ENCODE measurements at regions not wholly inside any gene's neighbourhood (a gene's known extent, or its start where the extent isn't known, plus 50 kb on each side); places are given as distances from the start of the nearest gene placed in this dataset.
"Not testable (repeated sequence)": the region's sequence is repeated elsewhere in the genome, so short reads cannot be mapped to it uniquely, and the experiment has no call there.

GRCh38 chr17:33948309-33948708, 306.8 kb upstream of the CCL2 start:
- no peak for DNase-seq (ENCODE audit: low read depth)
- no peak for TF ChIP-seq CTCF (IDR thresholded peaks at IDR 0.05; ENCODE audit: control insufficient read depth, insufficient read depth, low read depth, low read length, missing control alignments)
- H3K4me3 ChIP-seq (ENCODE audit: control insufficient read depth, low read depth, low read length) = no peak overlapping the region

GRCh38 chr17:33949100-33949499, 306.0 kb upstream of the CCL2 start:
- TF ChIP-seq CTCF (IDR thresholded peaks at IDR 0.05; ENCODE audit: control insufficient read depth, insufficient read depth, low read depth, low read length, missing control alignments) = no peak
- DNase-seq (ENCODE audit: low read depth) = no peak
- H3K4me3 ChIP-seq (ENCODE audit: control insufficient read depth, low read depth, low read length) = no peak overlapping the region

GRCh38 chr17:33950061-33950460, 305.0 kb upstream of the CCL2 start:
- no peak for DNase-seq (ENCODE audit: low read depth)
- no peak overlapping the region for H3K4me3 ChIP-seq (ENCODE audit: control insufficient read depth, low read depth, low read length)
- no peak for TF ChIP-seq CTCF (IDR thresholded peaks at IDR 0.05; ENCODE audit: control insufficient read depth, insufficient read depth, low read depth, low read length, missing control alignments)

GRCh38 chr17:33952425-33952824, 302.7 kb upstream of the CCL2 start:
- H3K4me3 ChIP-seq (ENCODE audit: control insufficient read depth, low read depth, low read length) = no peak overlapping the region
- no peak for DNase-seq (ENCODE audit: low read depth)
- no peak for TF ChIP-seq CTCF (IDR thresholded peaks at IDR 0.05; ENCODE audit: control insufficient read depth, insufficient read depth, low read depth, low read length, missing control alignments)

GRCh38 chr17:33954597-33954996, 300.5 kb upstream of the CCL2 start:
- DNase-seq (ENCODE audit: low read depth) = no peak
- TF ChIP-seq CTCF (IDR thresholded peaks at IDR 0.05; ENCODE audit: control insufficient read depth, insufficient read depth, low read depth, low read length, missing control alignments) = no peak
- no peak overlapping the region for H3K4me3 ChIP-seq (ENCODE audit: control insufficient read depth, low read depth, low read length)

GRCh38 chr17:33955461-33955860, 299.6 kb upstream of the CCL2 start:
- DNase-seq (ENCODE audit: low read depth) = no peak
- H3K4me3 ChIP-seq (ENCODE audit: control insufficient read depth, low read depth, low read length) = no peak overlapping the region
- TF ChIP-seq CTCF (IDR thresholded peaks at IDR 0.05; ENCODE audit: control insufficient read depth, insufficient read depth, low read depth, low read length, missing control alignments) = no peak

- not testable (repeated sequence) for DNase-seq (ENCODE audit: low read depth); H3K4me3 ChIP-seq (ENCODE audit: control insufficient read depth, low read depth, low read length)
These were observed 296.0 kb upstream of the CCL2 start for GRCh38 chr17:33959098-33959497.

Data from AG09309 (cell line).